ENCODE measurements at regions not wholly inside any gene's neighbourhood (a gene's known extent, or its start where the extent isn't known, plus 50 kb on each side); places are given as distances from the start of the nearest gene placed in this dataset.

GRCh38 chr4:46684041-46684440, 225.0 kb downstream of the COX7B2 start:
- Histone ChIP-seq H3K4me3 (ENCODE audit: low read length) (no peak overlapping the region), H3K27ac (ENCODE audit: low read length) (no peak overlapping the region), H3F3A (ENCODE audit: insufficient read depth, low read length) (no peaks in the 10 kb centered on the region), H2AFZ (ENCODE audit: low read length) (no peak overlapping the region), H4K20me1 (ENCODE audit: insufficient read depth, low read length) (no peaks in the 10 kb centered on the region), H3K9me3 (replicated peaks; ENCODE audit: insufficient read depth, low read length) (no peaks in the 10 kb centered on the region), H3K9me2 (replicated peaks; ENCODE audit: insufficient read depth, low read length) (no peaks in the 10 kb centered on the region), H3K79me2 (ENCODE audit: low read length) (no peaks in the 10 kb centered on the region), H3K36me3 (replicated peaks; ENCODE audit: insufficient read depth, low read length) (no peaks in the 10 kb centered on the region), H3K4me2 (ENCODE audit: low read depth, low read length) (no peak overlapping the region), H3K27me3 (replicated peaks; ENCODE audit: insufficient read depth, low read length) (no peaks in the 10 kb centered on the region), H3K4me1 (ENCODE audit: low read length) (no peaks in the 10 kb centered on the region), H3K9ac (ENCODE audit: low read length) (no peak overlapping the region)
- no peak for DNase-seq
- TF ChIP-seq, protein P1, sequence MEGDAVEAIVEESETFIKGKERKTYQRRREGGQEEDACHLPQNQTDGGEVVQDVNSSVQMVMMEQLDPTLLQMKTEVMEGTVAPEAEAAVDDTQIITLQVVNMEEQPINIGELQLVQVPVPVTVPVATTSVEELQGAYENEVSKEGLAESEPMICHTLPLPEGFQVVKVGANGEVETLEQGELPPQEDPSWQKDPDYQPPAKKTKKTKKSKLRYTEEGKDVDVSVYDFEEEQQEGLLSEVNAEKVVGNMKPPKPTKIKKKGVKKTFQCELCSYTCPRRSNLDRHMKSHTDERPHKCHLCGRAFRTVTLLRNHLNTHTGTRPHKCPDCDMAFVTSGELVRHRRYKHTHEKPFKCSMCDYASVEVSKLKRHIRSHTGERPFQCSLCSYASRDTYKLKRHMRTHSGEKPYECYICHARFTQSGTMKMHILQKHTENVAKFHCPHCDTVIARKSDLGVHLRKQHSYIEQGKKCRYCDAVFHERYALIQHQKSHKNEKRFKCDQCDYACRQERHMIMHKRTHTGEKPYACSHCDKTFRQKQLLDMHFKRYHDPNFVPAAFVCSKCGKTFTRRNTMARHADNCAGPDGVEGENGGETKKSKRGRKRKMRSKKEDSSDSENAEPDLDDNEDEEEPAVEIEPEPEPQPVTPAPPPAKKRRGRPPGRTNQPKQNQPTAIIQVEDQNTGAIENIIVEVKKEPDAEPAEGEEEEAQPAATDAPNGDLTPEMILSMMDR (IDR thresholded peaks at IDR 0.05; ENCODE audit: low read length) = no peak
- no peak for TF ChIP-seq EZH2 (optimal IDR thresholded peaks at IDR 0.05; ENCODE audit: low read depth, low read length)

DNA sequence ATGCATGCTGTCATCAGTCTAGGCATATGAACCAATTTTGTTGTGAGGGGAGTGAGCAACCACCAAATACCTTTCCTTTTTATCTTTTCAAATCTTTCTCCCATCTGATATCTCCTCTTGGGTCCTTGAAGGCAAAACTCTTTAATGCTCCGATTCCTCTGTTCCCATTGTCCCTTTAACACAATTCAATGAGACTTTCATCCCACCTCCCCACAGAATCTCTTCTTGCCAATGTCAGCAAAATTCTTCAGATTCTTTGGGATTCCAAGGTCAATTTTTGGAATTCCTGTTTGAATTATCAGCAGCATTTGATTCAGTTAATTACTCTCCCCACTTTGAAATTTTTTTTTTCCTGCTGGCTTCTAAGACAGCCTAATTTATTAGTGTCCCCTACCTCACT, 232.7 kb downstream of the COX7B2 start:
- H3K36me3 ChIP-seq (replicated peaks; ENCODE audit: insufficient read depth, low read length) = no peaks in the 10 kb centered on the region
- no peak overlapping the region for H3K4me3 ChIP-seq (ENCODE audit: low read length)
- H3K4me1 ChIP-seq (ENCODE audit: low read length) = no peaks in the 10 kb centered on the region
- H3F3A ChIP-seq (ENCODE audit: insufficient read depth, low read length) = no peaks in the 10 kb centered on the region
- no peak overlapping the region for H2AFZ ChIP-seq (ENCODE audit: low read length)
- H3K9ac ChIP-seq (ENCODE audit: low read length) = no peak overlapping the region
- no peaks in the 10 kb centered on the region for H3K9me3 ChIP-seq (replicated peaks; ENCODE audit: insufficient read depth, low read length)
- H3K9me2 ChIP-seq (replicated peaks; ENCODE audit: insufficient read depth, low read length) = no peaks in the 10 kb centered on the region
- no peaks in the 10 kb centered on the region for H3K79me2 ChIP-seq (ENCODE audit: low read length)
- TF ChIP-seq EZH2phosphoT487 (IDR thresholded peaks at IDR 0.05; ENCODE audit: low read length) (no peak), EZH2 (optimal IDR thresholded peaks at IDR 0.05; ENCODE audit: low read depth, low read length) (no peak)
- TF ChIP-seq, protein P1 (IDR thresholded peaks at IDR 0.05; ENCODE audit: low read length) = no peak
- H3K4me2 ChIP-seq (ENCODE audit: low read depth, low read length) = no peak overlapping the region
- H3K27me3 ChIP-seq (replicated peaks; ENCODE audit: insufficient read depth, low read length) = no peaks in the 10 kb centered on the region
- DNase-seq = no peak
- H4K20me1 ChIP-seq (ENCODE audit: insufficient read depth, low read length) = no peaks in the 10 kb centered on the region
- no peak overlapping the region for H3K27ac ChIP-seq (ENCODE audit: low read length)

DNA sequence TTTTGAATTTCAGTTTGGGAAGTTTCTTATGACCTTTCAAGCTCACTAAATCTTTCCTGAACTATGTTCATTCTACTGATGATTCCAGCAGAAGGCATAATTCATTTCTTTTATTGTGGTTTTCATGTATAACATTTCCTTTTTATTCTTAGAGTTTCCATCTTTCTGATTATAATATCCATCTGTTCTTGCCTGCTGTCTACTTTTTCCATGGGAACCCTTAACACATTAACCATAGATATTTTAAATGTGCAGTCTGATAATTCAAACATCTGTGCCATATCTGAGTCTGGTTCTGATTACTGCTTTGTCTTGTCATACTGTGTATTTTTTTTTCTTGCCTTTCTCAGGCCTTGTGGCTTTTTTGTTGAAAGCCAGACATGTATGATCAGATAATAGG, 234.7 kb downstream of the COX7B2 start:
- no peak overlapping the region for H3K4me3 ChIP-seq (ENCODE audit: low read length)
- no peaks in the 10 kb centered on the region for H3K36me3 ChIP-seq (replicated peaks; ENCODE audit: insufficient read depth, low read length)
- H3K27ac ChIP-seq (ENCODE audit: low read length) = no peak overlapping the region
- H3K9me2 ChIP-seq (replicated peaks; ENCODE audit: insufficient read depth, low read length) = no peaks in the 10 kb centered on the region
- H3K4me2 ChIP-seq (ENCODE audit: low read depth, low read length) = no peak overlapping the region
- no peaks in the 10 kb centered on the region for H3K4me1 ChIP-seq (ENCODE audit: low read length)
- H4K20me1 ChIP-seq (ENCODE audit: insufficient read depth, low read length) = no peaks in the 10 kb centered on the region
- H3K79me2 ChIP-seq (ENCODE audit: low read length) = no peaks in the 10 kb centered on the region
- DNase-seq = no peak
- TF ChIP-seq, protein P1 (IDR thresholded peaks at IDR 0.05; ENCODE audit: low read length) = no peak
- no peak for TF ChIP-seq EZH2phosphoT487 (IDR thresholded peaks at IDR 0.05; ENCODE audit: low read length)
- no peak for TF ChIP-seq EZH2 (optimal IDR thresholded peaks at IDR 0.05; ENCODE audit: low read depth, low read length)
- no peak overlapping the region for H2AFZ ChIP-seq (ENCODE audit: low read length)
- H3K27me3 ChIP-seq (replicated peaks; ENCODE audit: insufficient read depth, low read length) = no peaks in the 10 kb centered on the region
- no peak overlapping the region for H3K9ac ChIP-seq (ENCODE audit: low read length)
- H3K9me3 ChIP-seq (replicated peaks; ENCODE audit: insufficient read depth, low read length) = no peaks in the 10 kb centered on the region
- H3F3A ChIP-seq (ENCODE audit: insufficient read depth, low read length) = no peaks in the 10 kb centered on the region
